SIG-M5 (cell line): ENCODE measurements at regions not wholly inside any gene's neighbourhood (a gene's known extent, or its start where the extent isn't known, plus 50 kb on each side); places are given as distances from the start of the nearest gene placed in this dataset.
"Not testable (repeated sequence)": the region's sequence is repeated elsewhere in the genome, so short reads cannot be mapped to it uniquely, and the experiment has no call there.

Experiments used
- DNase-seq: peaks from one replicate; lab custom pipeline; 2025; lab: John Stamatoyannopoulos, UW

GRCh38 chr18:78816114-78816513 lies 163.5 kb upstream of the SALL3 start:
- DNase-seq = no peak

GRCh38 chr18:78816916-78817315 lies 162.7 kb upstream of the SALL3 start:
- no peak for DNase-seq

GRCh38 chr18:78818495-78818894 lies 161.1 kb upstream of the SALL3 start:
- no peak for DNase-seq

- no peak for DNase-seq
Measured at GRCh38 chr18:78818961-78819360, 160.7 kb upstream of the SALL3 start.

- DNase-seq = no peak
Measured at GRCh38 chr18:78820161-78820834, 159.3 kb upstream of the SALL3 start.

DNA sequence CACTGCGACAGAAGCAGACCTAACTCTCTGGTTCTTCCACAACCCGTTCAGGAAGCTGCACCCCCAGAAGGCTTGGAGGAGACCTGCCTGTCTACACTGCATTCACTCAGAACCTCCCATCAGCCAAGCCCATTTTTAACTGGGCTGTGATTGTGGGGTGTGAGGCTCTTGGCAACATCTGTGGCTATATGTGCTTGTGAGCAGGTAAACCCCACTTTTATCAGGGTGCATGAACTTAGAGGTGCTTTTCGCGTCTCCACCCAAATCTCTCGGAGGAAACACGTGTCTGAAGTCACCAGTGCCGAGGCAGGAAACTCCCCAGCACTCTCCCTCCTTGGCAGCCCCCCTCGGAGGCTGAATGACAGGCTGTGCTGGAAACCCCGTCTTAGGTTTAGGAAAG lies 158.2 kb upstream of the SALL3 start:
- DNase-seq = no peak

- DNase-seq = no peak
Measured at GRCh38 chr18:78822171-78822948, 157.3 kb upstream of the SALL3 start.

DNA sequence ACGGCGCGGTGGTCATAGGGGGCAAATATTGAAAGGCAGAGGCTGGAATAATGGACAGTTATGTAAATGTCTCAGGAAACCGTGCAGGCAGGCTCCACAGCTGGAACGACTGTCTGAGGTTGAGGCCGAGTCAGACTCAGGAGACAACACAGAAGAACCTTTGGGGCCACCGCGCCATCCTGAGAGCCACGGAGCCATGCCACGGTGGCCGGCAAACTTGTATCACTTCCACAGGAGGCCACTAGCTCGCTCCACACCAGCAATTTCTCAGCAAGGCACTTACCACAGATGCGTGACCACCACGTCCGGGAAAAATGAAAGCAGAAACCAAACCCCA lies 156.7 kb upstream of the SALL3 start:
- DNase-seq = no peak

DNA sequence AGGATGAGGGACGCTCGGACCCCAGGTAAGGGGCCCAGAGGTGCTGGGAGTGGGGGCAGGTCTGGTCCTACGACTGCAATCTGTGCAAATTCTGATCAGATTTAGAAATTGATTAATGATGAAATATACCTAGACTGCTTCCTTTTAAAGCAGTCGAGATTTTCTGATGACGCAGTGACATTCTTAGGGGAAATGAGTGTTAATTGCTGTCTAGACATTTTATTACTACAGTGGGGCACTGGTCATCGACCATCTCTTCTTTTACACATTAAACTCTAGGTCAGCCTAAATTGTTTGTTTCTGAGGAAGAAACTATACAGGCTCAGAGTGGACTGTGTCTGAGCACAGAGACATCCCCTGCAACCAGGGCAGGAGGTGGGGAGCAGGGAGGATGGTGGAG lies 154.4 kb upstream of the SALL3 start:
- no peak for DNase-seq

GRCh38 chr18:78826631-78827030 lies 153.0 kb upstream of the SALL3 start:
- no peak for DNase-seq

- no peak for DNase-seq
Measured at GRCh38 chr18:78827141-78827540, 152.5 kb upstream of the SALL3 start.

GRCh38 chr18:78828131-78828530 lies 151.5 kb upstream of the SALL3 start:
- DNase-seq = no peak

- not testable (repeated sequence) for DNase-seq
Measured at GRCh38 chr18:78829026-78829425, 150.6 kb upstream of the SALL3 start.

DNA sequence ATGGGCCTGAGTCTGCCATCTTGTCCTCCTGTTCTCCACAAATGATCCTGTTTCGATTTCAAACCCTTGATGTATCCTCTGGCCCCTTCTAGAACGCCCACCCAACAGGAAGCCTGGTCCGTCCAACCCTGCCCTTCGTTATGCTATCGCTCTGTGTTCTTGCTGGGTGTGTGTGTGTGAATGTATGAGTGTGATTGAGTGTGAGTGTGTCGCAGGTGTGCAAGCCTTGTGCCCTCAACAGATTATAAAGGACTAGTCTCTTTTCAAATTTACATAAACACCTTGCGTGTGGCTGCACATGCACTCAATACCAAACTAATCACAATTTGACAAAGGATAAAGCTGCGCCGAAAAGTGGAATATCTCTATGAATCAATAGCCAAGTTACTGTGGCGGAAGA lies 149.5 kb upstream of the SALL3 start:
- no peak for DNase-seq

DNA sequence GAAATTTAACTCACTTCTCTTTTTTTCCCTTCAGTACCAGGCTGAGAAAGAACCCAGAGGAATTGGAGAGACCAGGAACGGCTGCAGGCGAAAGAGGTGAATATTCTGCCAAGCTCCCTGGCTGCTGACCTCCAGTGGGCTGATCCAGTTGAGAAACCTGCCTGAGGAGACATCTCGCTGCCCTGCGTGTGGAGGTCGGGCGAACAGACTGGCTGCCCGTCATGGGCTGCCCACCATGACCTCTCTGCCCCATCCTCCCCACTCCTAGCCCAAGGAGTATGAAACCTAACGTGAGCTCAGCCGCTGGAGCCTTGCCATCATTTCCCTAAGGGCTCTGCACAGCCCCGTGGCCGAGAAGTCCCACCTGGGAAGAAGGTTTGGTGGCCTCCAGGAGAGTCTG lies 148.8 kb upstream of the SALL3 start:
- DNase-seq = no peak

GRCh38 chr18:78831603-78832002 lies 148.0 kb upstream of the SALL3 start:
- DNase-seq = no peak

DNA sequence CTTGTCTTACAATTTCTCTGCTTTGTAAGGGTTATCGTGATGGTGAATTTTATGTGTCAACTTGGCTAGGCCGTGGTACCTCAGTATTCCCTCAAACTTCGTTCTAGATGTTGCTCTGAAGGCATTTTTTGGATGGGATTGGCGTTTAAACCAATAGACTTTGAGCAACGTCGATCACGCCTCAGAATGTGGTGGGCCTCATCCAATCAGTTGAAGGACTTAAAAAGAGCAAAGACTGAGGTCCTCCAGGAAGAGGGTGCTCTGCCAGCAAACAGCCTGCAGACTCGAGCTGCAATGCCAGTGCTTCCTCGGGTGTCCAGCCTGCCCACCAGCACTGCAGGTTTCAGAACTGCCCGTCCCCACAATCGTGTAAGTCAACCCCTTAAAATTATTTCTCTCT lies 145.8 kb upstream of the SALL3 start:
- no peak for DNase-seq

- no peak for DNase-seq
Measured at GRCh38 chr18:78836838-78837237, 142.8 kb upstream of the SALL3 start.

DNA sequence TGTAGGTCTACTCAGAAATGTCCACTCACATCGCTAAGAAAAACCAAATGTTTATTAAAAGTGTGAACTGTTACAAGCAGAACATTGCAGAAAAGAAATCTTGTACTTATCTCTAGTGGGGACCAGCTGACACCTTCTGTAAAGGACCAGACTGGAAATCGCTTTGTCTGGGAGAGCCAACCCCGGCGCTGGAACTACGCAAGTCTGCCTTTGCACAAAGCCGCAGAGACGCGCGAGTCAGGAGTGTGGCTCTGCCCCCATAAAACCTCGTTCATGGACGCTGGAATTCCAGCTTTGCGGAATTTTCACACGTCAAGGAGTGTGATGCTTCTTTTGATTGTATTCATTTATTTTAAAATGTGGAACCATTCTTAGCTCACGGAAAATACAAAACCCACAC lies 141.9 kb upstream of the SALL3 start:
- DNase-seq = no peak

DNA sequence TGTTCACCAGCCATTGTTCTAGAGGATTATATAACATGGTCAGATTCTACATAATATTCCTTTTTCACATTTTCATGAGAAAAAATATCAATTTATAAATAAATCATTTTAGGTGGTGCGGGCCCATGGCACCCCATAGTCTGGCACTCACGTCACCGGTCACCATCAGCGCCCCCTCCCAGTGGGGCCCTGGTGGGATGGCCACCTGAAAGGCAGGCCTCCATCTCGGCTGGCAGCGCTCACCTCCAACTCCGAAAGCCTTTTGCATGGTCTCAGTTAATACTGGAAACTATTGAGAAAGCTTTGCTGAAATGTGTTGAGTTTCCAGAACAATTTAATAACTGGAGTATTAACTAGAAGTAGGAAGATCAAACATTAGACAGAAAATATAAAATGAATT lies 141.4 kb upstream of the SALL3 start:
- no peak for DNase-seq

- no peak for DNase-seq
Measured at GRCh38 chr18:78849046-78849445, 130.6 kb upstream of the SALL3 start.

- DNase-seq = no peak
Measured at GRCh38 chr18:78849458-78849857, 130.2 kb upstream of the SALL3 start.

GRCh38 chr18:78853341-78853740 lies 126.3 kb upstream of the SALL3 start:
- no peak for DNase-seq

GRCh38 chr18:78855188-78855587 lies 124.4 kb upstream of the SALL3 start:
- DNase-seq = no peak
